ENCODE measurements at regions not wholly inside any gene's neighbourhood (a gene's known extent, or its start where the extent isn't known, plus 50 kb on each side); places are given as distances from the start of the nearest gene placed in this dataset.
A peak's percentile ranks its signal among the peaks of the same experiment; 100 is the strongest.
"Not testable (repeated sequence)": the region's sequence is repeated elsewhere in the genome, so short reads cannot be mapped to it uniquely, and the experiment has no call there.

- Histone ChIP-seq H3K27ac (no peak overlapping the region), H3K4me3 (no peak overlapping the region)
- DNase-seq (ENCODE audit: low spot score), result peak; percentile 43
- TF ChIP-seq CTCF (IDR thresholded peaks at IDR 0.05), result no peak
Measured at GRCh38 chr4:8675383-8675782, 82.8 kb downstream of the CPZ start.

GRCh38 chr4:8674311-8674885 lies 81.8 kb downstream of the CPZ start:
- no peak for TF ChIP-seq CTCF (IDR thresholded peaks at IDR 0.05)
- Histone ChIP-seq H3K27ac (no peak overlapping the region), H3K4me3 (no peak overlapping the region)
- DNase-seq (ENCODE audit: low spot score), result peak; percentile 58

GRCh38 chr4:8673106-8673505 lies 80.5 kb downstream of the CPZ start:
- not testable (repeated sequence) for H3K4me3 ChIP-seq; H3K27ac ChIP-seq; DNase-seq (ENCODE audit: low spot score)

- H3K27ac ChIP-seq, result no peak overlapping the region
- DNase-seq (ENCODE audit: low spot score), result no peak
- TF ChIP-seq CTCF (IDR thresholded peaks at IDR 0.05), result no peak
- no peak overlapping the region for H3K4me3 ChIP-seq
Measured at GRCh38 chr4:8672486-8672885, 79.9 kb downstream of the CPZ start.

GRCh38 chr4:8671712-8672290 lies 79.2 kb downstream of the CPZ start:
- TF ChIP-seq CTCF (IDR thresholded peaks at IDR 0.05), result no peak
- peak; percentile 46 for DNase-seq (ENCODE audit: low spot score)
- Histone ChIP-seq H3K4me3 (no peak overlapping the region), H3K27ac (no peak overlapping the region)

Data from coronary artery (tissue), 2 donors.